ENCODE measurements at regions not wholly inside any gene's neighbourhood (a gene's known extent, or its start where the extent isn't known, plus 50 kb on each side); places are given as distances from the start of the nearest gene placed in this dataset.

DNA sequence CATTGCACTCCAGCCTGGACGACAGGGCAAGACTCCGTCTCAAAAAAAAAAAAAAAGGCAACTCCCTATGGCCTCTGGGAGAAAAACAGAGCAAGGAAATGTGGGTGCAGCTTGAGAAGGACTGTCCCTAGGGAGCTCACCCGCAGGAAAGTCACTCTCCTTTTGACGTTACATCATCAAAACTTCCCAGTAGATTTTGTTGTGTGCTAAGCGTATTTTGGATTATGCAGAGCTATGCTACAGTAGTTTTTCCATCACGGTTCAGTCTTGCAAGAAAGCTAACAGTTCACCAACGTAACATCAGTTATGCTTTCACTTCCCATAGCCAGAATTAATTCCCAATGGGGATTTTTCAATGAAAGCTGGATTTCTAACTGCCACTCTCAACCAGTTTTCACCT is 138.8 kb downstream of the HSD17B3 start:
- TF ChIP-seq CTCF (conservative IDR thresholded peaks at IDR 0.05 in 1 of 2, IDR thresholded peaks at IDR 0.05 in 1 of 2; ENCODE audit: low read depth in 1 of 2, low read length in 2 of 2) (no peak), EZH2 (IDR thresholded peaks at IDR 0.05; ENCODE audit: low read length, missing control alignments) (no peak)
